ENCODE measurements at regions not wholly inside any gene's neighbourhood (a gene's known extent, or its start where the extent isn't known, plus 50 kb on each side); places are given as distances from the start of the nearest gene placed in this dataset.

DNA sequence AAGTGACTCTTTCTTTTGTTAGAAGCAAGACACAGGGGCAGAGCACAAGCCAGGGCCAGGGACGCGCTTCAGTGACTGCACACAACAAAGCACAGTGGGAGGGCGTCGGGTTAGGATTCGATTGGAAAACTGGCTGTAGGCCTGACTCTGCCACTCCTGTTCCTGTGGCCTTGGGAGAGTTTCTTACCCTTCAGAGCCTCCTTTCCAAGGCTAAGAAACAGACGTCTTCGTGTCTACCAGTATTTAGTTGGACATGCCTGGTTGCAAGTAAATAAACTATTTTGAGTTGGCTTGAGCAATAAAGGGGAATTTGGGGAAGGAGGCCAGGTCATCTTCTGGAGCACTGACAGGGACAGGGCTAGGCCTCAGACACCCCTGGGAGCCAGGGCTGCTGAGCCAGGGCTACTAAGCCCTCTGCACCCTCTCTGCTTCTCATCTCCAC lies 549.1 kb downstream of the INSC start:
- FAIRE-seq: no peak
- DNase-seq (ENCODE audit: insufficient read length, low spot score): no peak
- TF ChIP-seq CTCF (IDR thresholded peaks at IDR 0.05; ENCODE audit: insufficient read depth, missing control alignments): no peak

- DNase-seq (ENCODE audit: insufficient read length, low spot score): no peak
- TF ChIP-seq CTCF (IDR thresholded peaks at IDR 0.05; ENCODE audit: insufficient read depth, missing control alignments): no peak
- no peak for FAIRE-seq
Measured at GRCh38 chr11:15665368-15665871, 550.7 kb downstream of the INSC start.

DNA sequence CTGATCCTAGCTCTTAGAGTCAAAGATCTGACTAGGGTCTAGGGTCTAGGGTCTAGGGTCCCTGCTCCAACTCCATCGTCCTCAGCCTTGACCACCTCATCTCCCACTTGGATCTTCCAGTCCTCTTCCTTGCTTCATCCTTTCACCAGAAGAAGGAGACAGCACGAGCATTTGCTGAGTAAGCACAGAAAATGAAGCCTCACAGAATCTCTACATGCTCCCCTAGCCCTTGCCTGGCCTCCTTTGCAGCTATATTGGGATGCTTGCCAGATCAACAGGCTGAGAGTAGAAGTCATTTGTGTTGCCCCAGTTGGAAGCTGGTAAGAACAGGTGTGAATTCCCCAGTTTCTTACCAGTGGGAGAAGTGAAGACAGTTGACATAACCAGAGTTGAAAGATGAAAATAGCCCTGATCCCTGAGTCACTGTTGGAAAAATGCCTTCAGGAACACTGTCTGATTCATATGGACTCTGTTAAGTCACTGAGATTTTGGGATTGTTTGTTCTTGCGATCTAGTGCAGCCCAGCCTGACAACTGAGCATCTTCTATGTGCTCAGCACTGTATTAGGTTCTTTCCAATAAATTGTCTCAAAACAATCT lies 552.5 kb downstream of the INSC start:
- FAIRE-seq (no peak), DNase-seq (ENCODE audit: insufficient read length, low spot score) (no peak)

DNA sequence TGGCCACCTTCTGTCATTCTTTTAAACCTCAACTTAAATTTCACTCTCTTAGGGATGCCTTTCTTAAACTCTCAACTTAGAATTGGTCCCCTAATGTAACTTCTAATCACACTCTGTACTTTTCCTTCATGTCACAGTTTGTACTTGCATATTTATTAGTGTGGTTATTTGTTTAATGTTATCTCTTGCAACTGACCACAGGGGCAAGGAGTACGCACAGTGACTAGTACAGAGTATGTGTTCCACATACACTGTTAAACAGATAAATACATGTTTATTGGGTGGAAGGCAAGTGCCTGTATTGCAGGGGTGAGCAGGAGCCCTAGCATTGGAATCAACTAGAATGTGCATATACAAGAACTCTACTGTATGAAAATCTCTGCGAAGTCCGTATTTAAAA lies 554.0 kb downstream of the INSC start:
- FAIRE-seq (no peak), DNase-seq (ENCODE audit: insufficient read length, low spot score) (no peak)
- no peak for TF ChIP-seq CTCF (IDR thresholded peaks at IDR 0.05; ENCODE audit: insufficient read depth, missing control alignments)

More for the DNA sequence above, 552.5 kb downstream of the INSC start:
- TF ChIP-seq CTCF (IDR thresholded peaks at IDR 0.05; ENCODE audit: insufficient read depth, missing control alignments): no peak

DNA sequence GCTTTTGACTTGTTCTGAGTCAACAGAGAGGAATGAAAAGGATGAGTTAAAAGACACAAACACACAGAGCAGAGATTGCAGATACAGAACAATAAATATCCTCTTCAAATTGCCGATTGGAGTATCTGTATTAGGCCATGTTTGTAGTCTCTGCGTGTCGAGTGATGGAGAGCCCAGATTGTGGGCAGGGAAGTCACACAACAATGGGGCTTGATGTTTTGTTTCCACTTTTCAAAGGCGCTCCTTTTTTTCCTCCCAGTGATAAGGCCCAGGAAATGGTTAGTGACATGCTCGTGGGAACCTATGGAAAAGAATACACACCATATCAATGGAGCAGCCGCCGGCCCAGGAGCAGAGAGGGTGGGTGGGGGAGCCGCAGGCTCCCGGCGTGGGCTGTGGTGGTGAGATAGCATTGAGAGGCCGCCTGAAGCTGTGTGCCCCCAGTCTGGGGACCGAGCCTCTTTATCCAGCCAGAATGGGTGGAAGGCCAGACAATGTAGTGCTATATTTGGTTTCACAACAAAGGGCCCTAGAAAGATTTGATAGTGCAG lies 555.9 kb downstream of the INSC start:
- TF ChIP-seq CTCF (IDR thresholded peaks at IDR 0.05; ENCODE audit: insufficient read depth, missing control alignments): no peak
- DNase-seq (ENCODE audit: insufficient read length, low spot score) (no peak), FAIRE-seq (no peak)

- FAIRE-seq (no peak), DNase-seq (ENCODE audit: insufficient read length, low spot score) (no peak)
- no peak for TF ChIP-seq CTCF (IDR thresholded peaks at IDR 0.05; ENCODE audit: insufficient read depth, missing control alignments)
Measured at GRCh38 chr11:15671216-15671615, 556.5 kb downstream of the INSC start.

DNA sequence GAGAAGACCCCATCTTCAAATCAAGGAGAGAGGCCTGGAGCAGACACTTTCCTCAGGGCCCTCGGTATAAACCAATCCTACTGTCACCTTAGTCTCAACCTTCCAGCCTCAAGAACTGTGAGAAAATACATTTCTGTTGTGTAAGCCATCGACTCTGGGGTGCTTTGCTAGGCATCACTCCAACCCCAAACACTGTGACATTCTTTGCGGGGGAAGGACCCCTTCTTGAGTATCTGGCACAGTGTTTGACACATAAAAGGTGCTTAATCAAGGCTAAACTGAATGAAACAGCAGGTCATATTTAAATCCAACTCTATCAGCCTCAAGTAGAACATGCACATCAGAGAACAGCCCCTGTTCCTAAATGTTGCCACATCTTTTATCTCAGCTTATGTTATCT lies 558.1 kb downstream of the INSC start:
- FAIRE-seq: no peak

More for the DNA sequence above, 558.1 kb downstream of the INSC start:
- DNase-seq (ENCODE audit: insufficient read length, low spot score): no peak
- TF ChIP-seq CTCF (IDR thresholded peaks at IDR 0.05; ENCODE audit: insufficient read depth, missing control alignments): no peak
